ENCODE measurements at regions not wholly inside any gene's neighbourhood (a gene's known extent, or its start where the extent isn't known, plus 50 kb on each side); places are given as distances from the start of the nearest gene placed in this dataset.

DNA sequence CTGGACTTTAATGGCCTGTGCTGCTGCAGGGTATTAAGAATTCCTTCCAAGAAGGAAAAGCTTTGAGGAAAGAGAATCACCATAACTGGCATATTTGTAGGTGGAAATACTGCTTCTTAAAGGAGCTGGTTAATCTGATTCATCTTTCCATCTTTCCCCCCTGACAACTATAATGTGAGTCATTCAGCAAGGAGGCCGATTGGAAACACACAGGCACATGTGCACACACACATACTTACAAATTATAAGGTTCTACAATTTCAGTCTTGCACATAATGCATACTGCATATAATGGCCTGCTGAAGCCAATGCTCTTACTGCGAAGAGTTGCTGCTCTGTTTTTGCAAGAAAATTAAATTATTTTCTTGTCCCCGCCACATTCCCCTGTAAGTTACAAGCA, 78.8 kb upstream of the TPP2 start:
- DNase-seq (no peak), ATAC-seq (no peak)
- intact Hi-C loops (cut with DNase I), result no loop called here
- H3K27ac ChIP-seq, result no peak overlapping the region
- peaks cover 0 to 5% (median 0%) of the 10 kb centered on the region in 9 donors for H3K4me1 ChIP-seq
- H3K9me3 ChIP-seq, result no peaks in the 10 kb centered on the region
- 83 to 90% methylated on average over 3 of the region's 3 CpGs for WGBS, 2 donors
- TF ChIP-seq, protein P1, sequence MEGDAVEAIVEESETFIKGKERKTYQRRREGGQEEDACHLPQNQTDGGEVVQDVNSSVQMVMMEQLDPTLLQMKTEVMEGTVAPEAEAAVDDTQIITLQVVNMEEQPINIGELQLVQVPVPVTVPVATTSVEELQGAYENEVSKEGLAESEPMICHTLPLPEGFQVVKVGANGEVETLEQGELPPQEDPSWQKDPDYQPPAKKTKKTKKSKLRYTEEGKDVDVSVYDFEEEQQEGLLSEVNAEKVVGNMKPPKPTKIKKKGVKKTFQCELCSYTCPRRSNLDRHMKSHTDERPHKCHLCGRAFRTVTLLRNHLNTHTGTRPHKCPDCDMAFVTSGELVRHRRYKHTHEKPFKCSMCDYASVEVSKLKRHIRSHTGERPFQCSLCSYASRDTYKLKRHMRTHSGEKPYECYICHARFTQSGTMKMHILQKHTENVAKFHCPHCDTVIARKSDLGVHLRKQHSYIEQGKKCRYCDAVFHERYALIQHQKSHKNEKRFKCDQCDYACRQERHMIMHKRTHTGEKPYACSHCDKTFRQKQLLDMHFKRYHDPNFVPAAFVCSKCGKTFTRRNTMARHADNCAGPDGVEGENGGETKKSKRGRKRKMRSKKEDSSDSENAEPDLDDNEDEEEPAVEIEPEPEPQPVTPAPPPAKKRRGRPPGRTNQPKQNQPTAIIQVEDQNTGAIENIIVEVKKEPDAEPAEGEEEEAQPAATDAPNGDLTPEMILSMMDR (IDR thresholded peaks at IDR 0.05), result no peak
- no peaks in the 10 kb centered on the region for H3K36me3 ChIP-seq
- H3K27me3 ChIP-seq, result no peaks in the 10 kb centered on the region
- no peak overlapping the region for H3K4me3 ChIP-seq

DNA sequence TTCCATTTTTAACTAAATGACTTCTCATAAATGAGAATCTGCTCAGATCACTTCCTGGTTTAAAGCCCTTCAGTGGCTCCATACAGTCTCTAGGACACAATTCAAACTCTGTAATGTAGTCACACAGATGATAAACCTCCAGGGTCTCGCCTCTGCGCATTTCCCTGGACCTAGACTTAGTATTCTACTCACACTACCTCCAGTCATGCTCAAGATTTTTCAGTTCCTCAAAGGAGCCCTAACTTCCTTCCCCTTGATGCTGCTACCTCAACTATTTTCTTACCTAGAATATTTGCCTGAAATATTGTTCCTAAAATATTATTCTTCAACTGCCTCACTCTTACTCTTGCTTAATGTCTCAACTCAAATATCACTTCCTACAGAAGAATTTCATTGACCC, 86.7 kb upstream of the TPP2 start:
- no peak overlapping the region for H3K4me3 ChIP-seq
- intact Hi-C loops (cut with DNase I), result no loop called here
- no peak overlapping the region for H3K27ac ChIP-seq
- no peaks in the 10 kb centered on the region for H3K36me3 ChIP-seq
- WGBS, 2 donors, result 88 to 89% methylated on average over 2 of the region's 2 CpGs
- H3K27me3 ChIP-seq, result no peaks in the 10 kb centered on the region
- TF ChIP-seq, protein P1 (IDR thresholded peaks at IDR 0.05), result no peak
- H3K9me3 ChIP-seq, result peaks cover 0 to 9% (median 0%) of the 10 kb centered on the region in 11 donors
- no peak for DNase-seq
- no peak for ATAC-seq
- H3K4me1 ChIP-seq, result no peaks in the 10 kb centered on the region

DNA sequence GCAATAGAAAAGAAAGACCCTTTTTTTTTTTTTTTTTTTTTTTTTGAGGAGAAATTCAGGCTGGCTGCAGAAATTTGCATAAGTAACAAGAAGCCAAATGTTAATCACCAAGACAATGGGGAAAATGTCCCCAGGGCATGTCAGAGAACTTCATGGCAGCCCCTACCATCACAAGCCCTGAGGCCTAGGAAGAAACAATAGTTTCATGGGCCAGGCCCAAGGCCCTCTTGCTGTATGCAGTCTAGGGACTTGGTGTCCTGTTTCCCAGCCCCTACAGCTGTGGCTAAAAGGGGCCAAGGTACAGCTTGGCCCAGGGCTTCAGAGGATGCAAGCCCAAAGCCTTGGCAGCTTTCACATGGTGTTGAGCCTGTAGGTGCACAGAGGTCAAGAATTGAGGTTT, 88.4 kb upstream of the TPP2 start:
- peaks cover 0 to 9% (median 0%) of the 10 kb centered on the region in 11 donors for H3K9me3 ChIP-seq
- intact Hi-C loops (cut with DNase I), result no loop called here
- TF ChIP-seq, protein P1 (IDR thresholded peaks at IDR 0.05), result no peak
- no peaks in the 10 kb centered on the region for H3K27me3 ChIP-seq
- no peaks in the 10 kb centered on the region for H3K36me3 ChIP-seq
- H3K4me3 ChIP-seq, result no peak overlapping the region
- ATAC-seq, result no peak
- DNase-seq, result no peak
- no peak overlapping the region for H3K27ac ChIP-seq
- no peaks in the 10 kb centered on the region for H3K4me1 ChIP-seq

DNA sequence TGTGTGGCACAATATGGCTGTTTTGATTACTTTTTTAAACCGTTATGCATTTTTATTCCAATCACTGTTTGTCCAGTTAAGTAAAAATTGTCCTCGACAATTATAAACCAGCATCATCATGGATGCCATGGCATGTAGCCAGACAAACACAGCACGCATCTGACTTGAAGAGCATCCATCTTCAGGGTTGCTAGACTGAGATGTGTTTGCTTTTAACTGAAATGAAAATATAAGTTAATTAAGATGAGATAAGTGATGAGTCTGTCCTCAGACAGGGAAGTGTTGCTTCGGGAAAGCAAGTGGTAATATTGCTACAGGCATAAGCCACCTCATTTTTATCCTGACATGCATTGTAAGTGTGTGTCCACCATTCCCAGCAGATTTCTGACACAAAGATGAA, 92.8 kb upstream of the TPP2 start:
- Histone ChIP-seq H3K4me3 (no peak overlapping the region), H3K9me3 (peaks cover 0 to 13% (median 0%) of the 10 kb centered on the region in 11 donors), H3K4me1 (no peaks in the 10 kb centered on the region), H3K27me3 (no peaks in the 10 kb centered on the region), H3K27ac (no peak overlapping the region), H3K36me3 (no peaks in the 10 kb centered on the region)
- intact Hi-C loops (cut with DNase I), result no loop called here
- DNase-seq (no peak), ATAC-seq (no peak)
- TF ChIP-seq, protein P1 (IDR thresholded peaks at IDR 0.05), result no peak
- 67 to 84% methylated on average over 4 of the region's 4 CpGs for WGBS, 2 donors

DNA sequence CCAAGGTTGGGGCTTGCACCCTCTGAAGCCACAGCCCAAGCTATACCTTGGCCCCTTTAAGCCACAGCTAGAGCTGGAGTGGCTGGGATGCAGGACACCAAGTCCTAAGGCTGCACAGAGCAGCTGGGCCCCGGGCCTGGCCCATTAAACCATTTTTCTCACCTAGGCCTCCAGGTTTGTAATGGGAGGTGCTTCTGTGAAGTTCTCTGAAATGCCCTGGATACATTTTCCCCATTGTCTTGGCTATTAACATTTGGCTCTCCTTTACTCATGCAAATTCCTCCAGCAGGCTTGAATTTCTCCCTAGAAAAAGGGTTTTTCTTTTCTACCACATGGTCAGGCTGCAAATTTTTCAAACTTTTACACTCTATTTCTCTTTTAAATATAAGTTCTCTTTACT, 93.8 kb upstream of the FGF14 start:
- WGBS, 2 donors, result 18 to 28% methylated on average over 1 of the region's 1 CpG
- Histone ChIP-seq H3K9me3 (peaks cover 0 to 12% (median 0%) of the 10 kb centered on the region in 11 donors), H3K27ac (no peak overlapping the region), H3K4me1 (no peaks in the 10 kb centered on the region), H3K4me3 (no peak overlapping the region), H3K27me3 (no peaks in the 10 kb centered on the region), H3K36me3 (no peaks in the 10 kb centered on the region)
- intact Hi-C loops (cut with DNase I), result no loop called here
- DNase-seq (no peak), ATAC-seq (no peak)
- TF ChIP-seq, protein P1 (IDR thresholded peaks at IDR 0.05), result no peak

Data from heart right ventricle (tissue), 16 donors.